AG09309 (cell line): ENCODE measurements at regions not wholly inside any gene's neighbourhood (a gene's known extent, or its start where the extent isn't known, plus 50 kb on each side); places are given as distances from the start of the nearest gene placed in this dataset.

Source experiments
- DNase-seq: peaks from one replicate; pipeline ENCODE4 v3.0.0-alpha.2; 2010; ENCODE audit warnings: low read depth
- H3K4me3 ChIP-seq: 2 replicates; pipeline ENCODE4 v1.5.1; 2011; ENCODE audit warnings: mild to moderate bottlenecking, low read depth, low read length, moderate library complexity; ENCODE audit not compliant: control insufficient read depth
- CTCF ChIP-seq: IDR thresholded peaks from 2 replicates; pipeline ENCODE4 v1.5.1; 2011; ENCODE audit warnings: mild to moderate bottlenecking, low read depth, low read length, inconsistent platforms; ENCODE audit not compliant: insufficient read depth, control insufficient read depth; ENCODE audit errors: missing control alignments

DNA sequence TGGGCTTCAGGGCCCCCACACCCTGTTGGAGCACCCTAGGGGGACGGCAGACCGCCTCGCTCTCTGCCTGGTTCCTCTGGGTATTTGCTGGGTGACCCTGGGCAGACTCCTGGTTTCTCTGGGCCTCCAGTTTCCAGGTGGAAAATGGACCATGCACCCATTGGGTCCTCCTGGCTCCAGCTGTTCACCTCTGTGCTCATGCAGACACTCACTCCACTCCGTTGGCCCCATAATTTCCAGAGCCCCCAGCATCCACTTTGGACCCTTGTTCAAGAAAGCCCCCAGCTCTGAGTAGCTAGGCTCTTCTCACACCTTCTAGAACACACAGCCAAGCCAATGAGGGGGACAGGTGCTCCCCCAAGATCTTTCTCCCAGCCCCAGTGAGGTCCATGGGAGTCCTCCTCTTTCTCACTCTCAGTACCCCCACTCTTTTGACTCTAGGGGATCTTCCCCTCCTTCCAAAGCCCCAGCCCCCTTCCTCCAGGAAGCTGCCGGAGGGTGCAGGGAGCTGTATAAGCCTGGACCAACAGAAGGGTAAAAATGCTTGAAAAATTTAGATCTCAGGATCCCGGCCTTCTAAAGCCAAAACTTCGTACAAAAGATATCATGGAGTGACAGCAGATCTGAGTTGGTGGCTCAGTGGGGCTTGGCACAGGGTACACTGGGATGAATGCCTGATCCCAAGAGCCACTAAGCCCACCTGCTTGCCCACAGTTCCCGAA, 174.8 kb upstream of the RTL1 start:
- TF ChIP-seq CTCF = no peak
- DNase-seq = no peak
- no peak overlapping the region for H3K4me3 ChIP-seq

GRCh38 chr14:101078892-101079221, 175.3 kb upstream of the RTL1 start:
- TF ChIP-seq CTCF = no peak
- DNase-seq = no peak
- H3K4me3 ChIP-seq = no peak overlapping the region

DNA sequence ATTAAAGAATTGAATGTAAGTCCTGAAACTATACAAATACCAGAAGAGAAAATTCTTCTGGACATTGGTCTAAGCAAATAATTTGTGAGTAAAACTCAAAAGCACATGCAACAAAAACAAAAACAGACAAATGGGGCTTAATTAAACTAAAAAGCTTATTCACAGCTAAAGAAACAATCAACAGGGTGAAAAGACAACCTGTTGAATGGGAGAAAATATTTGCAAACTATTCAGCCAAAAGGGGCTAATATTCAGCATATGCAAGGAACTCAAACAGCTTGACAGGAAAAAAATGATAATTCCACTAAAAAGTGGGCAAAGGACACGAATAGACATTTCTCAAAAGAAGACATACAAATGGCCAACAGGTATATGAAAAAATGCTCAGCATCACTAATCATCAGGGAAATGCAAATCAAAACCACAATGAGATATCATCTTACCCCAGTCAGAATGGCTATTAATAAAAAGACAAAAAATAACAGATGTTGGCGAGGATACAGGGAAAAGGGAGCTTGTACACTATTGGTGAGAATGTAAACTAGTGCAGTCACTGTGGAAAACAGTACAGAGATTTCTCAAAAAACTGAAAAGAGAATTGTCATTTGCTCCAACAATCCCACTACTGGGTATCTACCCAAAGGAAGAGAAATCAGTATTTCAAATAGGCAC, 177.5 kb upstream of the RTL1 start:
- H3K4me3 ChIP-seq = no peak overlapping the region
- TF ChIP-seq CTCF = no peak
- DNase-seq = no peak

DNA sequence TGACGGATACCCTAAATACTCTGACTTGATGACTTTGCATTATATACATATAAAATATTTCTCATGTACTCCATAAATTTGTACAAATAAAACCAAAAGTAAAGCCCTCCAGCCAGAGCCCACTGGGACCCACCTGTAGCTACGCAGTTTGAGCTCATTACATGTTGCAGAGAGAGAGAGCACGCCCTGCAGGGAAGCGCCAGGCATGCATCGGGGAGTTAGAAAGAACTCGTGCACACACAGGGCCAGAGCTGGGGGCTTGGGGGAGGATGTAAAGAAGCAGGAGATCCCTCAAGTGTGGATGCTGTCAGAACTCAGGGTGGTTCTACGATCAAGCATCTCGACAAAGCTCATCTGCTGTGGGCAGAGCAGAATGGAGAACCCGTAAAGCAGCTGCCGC, 178.5 kb upstream of the RTL1 start:
- DNase-seq = no peak

GRCh38 chr14:101082436-101083384, 179.2 kb upstream of the RTL1 start:
- no peak overlapping the region for H3K4me3 ChIP-seq
- DNase-seq = no peak
- no peak for TF ChIP-seq CTCF

More for the DNA sequence above, 178.5 kb upstream of the RTL1 start:
- no peak overlapping the region for H3K4me3 ChIP-seq
- TF ChIP-seq CTCF = no peak

- no peak overlapping the region for H3K4me3 ChIP-seq
- DNase-seq = no peak
- TF ChIP-seq CTCF = peak; percentile 30
Measured at GRCh38 chr14:101083564-101084435, 180.3 kb upstream of the RTL1 start.
